Heart right ventricle (tissue), 16 donors: ENCODE measurements at regions not wholly inside any gene's neighbourhood (a gene's known extent, or its start where the extent isn't known, plus 50 kb on each side); places are given as distances from the start of the nearest gene placed in this dataset.

Source experiments
- ATAC-seq, 8 donors: fragments of 200-7000 bp; cut with Tn5 transposase; one replicate each; pipeline ENCODE4 v1.9.1; 2020; ENCODE audit warnings: mild to moderate bottlenecking in 8 of 8, moderate library complexity in 8 of 8, moderate number of reproducible peaks in 1 of 8
- DNase-seq, 2 donors: peaks; one replicate each; pipeline ENCODE4 v3.0.0-alpha.2; 2020
- H3K27ac ChIP-seq, 10 donors: fragments of 200-600 bp; sonication (generic) in 2 of 10; one replicate each; pipeline versions ENCODE4 v1.5.0 to v1.8.0; 2020 to 2022; ENCODE audit warnings: mild to moderate bottlenecking in 3 of 10
- H3K27me3 ChIP-seq, 7 donors: fragments of 200-600 bp; one replicate each; pipeline ENCODE4 v1.8.0; 2021 to 2022; ENCODE audit warnings: mild to moderate bottlenecking in 2 of 7
- H3K36me3 ChIP-seq, 9 donors: fragments of 200-600 bp; sonication (generic) in 1 of 9; one replicate each; pipeline versions ENCODE4 v1.5.0 to v1.8.0; 2020 to 2022; ENCODE audit warnings: mild to moderate bottlenecking in 2 of 9
- H3K4me1 ChIP-seq, 9 donors: fragments of 200-600 bp; sonication (generic) in 1 of 9; one replicate each; pipeline versions ENCODE4 v1.5.0 to v1.8.0; 2020 to 2022; ENCODE audit warnings: mild to moderate bottlenecking in 4 of 9
- H3K4me3 ChIP-seq, 10 donors: fragments of 200-600 bp; sonication (generic) in 2 of 10; one replicate each; pipeline versions ENCODE4 v1.5.0 to v1.8.0; 2020 to 2022; ENCODE audit warnings: mild to moderate bottlenecking in 7 of 10, moderate library complexity in 2 of 10
- H3K9me3 ChIP-seq, 11 donors: fragments of 200-600 bp in 10 of 11; sonication (generic) in 2 of 11; one replicate each; pipeline versions ENCODE4 v1.5.0 to v1.8.0; 2013 to 2022; ENCODE audit warnings: mild to moderate bottlenecking in 2 of 11, control low read depth in 1 of 11, moderate library complexity in 1 of 11
- CTCF ChIP-seq, 9 donors: fragments of 200-600 bp; sonication (generic) in 2 of 9; IDR thresholded peaks; one replicate each; pipeline versions ENCODE4 v1.5.0 to v1.8.0; 2021 to 2022; ENCODE audit warnings: antibody characterized with exemption in 9 of 9, mild to moderate bottlenecking in 5 of 9, moderate library complexity in 1 of 9
- WGBS, 2 donors: extraction: QIAGEN DNeasy Blood & Tissue Kit; methylation state at CpG; one replicate each; pipeline ENCODE4 v1.1.7; 2013; ENCODE audit warnings: inconsistent platforms in 1 of 2; 5-methylcytosine and 5-hydroxymethylcytosine counted together
- intact Hi-C, 10 donors: fragments of 100-400 bp; cut with DNase I; formaldehyde crosslinking; loops; one replicate each; pipeline versions ENCODE4 v1.11.1 to v1.14.2; 2022
- donor health status: Arrhythmogenic right ventricular cardiomyopathy.
- donor health status: ischemic (EF 13 %, LVEDD 7.1; RV severe dilation, severe dysfunction).
- donor health status: healthy with polysubstance abuse.
- donor health status: DM: no; HTN: yes; CAD: no.
- donor health status: DM: no; HTN: no; CAD: no.
- donor health status: ischemic (EF 25% LVEDD 6.9; RV normal size, moderate dysfunction).
- donor health status: ischemic (EF 25% LVEDD 5.7; RV mildly dilated, moderate dysfunction).
- donor health status: healthy.
- donor health status: DM: yes; HTN: yes; CAD: no.
- donor health status: Ischemic cardiomyopathy.
- donor health status: ischemic (EF 35%, LVEDD 5.7; RV mildly dilated, moderate dysfunction).
- donor health status: nonischemic (EF 11% LVEDD 7.7; RV severe dilation, severe dysfunction).
- donor health status: DM: yes; HTN: yes; CAD: no.
- donor health status: PGD.
- donor health status: ischemic (EF 29% LVEDD 5.4; RV normal size, mild dysfunction).
- donor health status: nonischemic (EF 23%, LVEDD 6.1; RV moderate dilation, normal function).

- no peak overlapping the region for H3K4me3 ChIP-seq
- no peak for ATAC-seq
- no peak for DNase-seq
- no peaks in the 10 kb centered on the region for H3K9me3 ChIP-seq
- no peak overlapping the region for H3K27ac ChIP-seq
- 69 to 78% methylated on average over 1 of the region's 1 CpG for WGBS, 2 donors
- TF ChIP-seq CTCF (IDR thresholded peaks at IDR 0.05): no peak
- H3K27me3 ChIP-seq: peaks cover 0 to 4% (median 0%) of the 10 kb centered on the region in 7 donors
- no peaks in the 10 kb centered on the region for H3K36me3 ChIP-seq
- H3K4me1 ChIP-seq: no peaks in the 10 kb centered on the region
- intact Hi-C loops: no loop called here
Measured at GRCh38 chr12:59076622-59077021, 156.3 kb upstream of the LRIG3 start.

GRCh38 chr12:59075968-59076490 lies 155.7 kb upstream of the LRIG3 start:
- WGBS, 2 donors: 90% methylated on average over 4 of the region's 4 CpGs
- DNase-seq: no peak

GRCh38 chr12:59075141-59075540 lies 154.8 kb upstream of the LRIG3 start:
- Histone ChIP-seq H3K36me3 (no peaks in the 10 kb centered on the region), H3K4me3 (no peak overlapping the region), H3K27ac (no peak overlapping the region), H3K4me1 (peaks cover 0 to 8% (median 0%) of the 10 kb centered on the region in 9 donors), H3K27me3 (peaks cover 0 to 4% (median 0%) of the 10 kb centered on the region in 7 donors), H3K9me3 (no peaks in the 10 kb centered on the region)
- DNase-seq (no peak), ATAC-seq (peak in 1 of 8 donors; percentile 57)
- intact Hi-C loops: no loop called here
- 61 to 66% methylated on average over 3 of the region's 3 CpGs for WGBS, 2 donors
- no peak for TF ChIP-seq CTCF (IDR thresholded peaks at IDR 0.05)

More at GRCh38 chr12:59075968-59076490, 155.7 kb upstream of the LRIG3 start:
- H3K4me1 ChIP-seq: no peaks in the 10 kb centered on the region
- intact Hi-C loops: no loop called here
- TF ChIP-seq CTCF (IDR thresholded peaks at IDR 0.05): no peak
- no peaks in the 10 kb centered on the region for H3K36me3 ChIP-seq
- H3K27ac ChIP-seq: no peak overlapping the region
- no peaks in the 10 kb centered on the region for H3K9me3 ChIP-seq
- ATAC-seq: no peak
- no peak overlapping the region for H3K4me3 ChIP-seq
- H3K27me3 ChIP-seq: peaks cover 0 to 4% (median 0%) of the 10 kb centered on the region in 7 donors

GRCh38 chr12:59070322-59070933 lies 150.1 kb upstream of the LRIG3 start:
- no peak for TF ChIP-seq CTCF (IDR thresholded peaks at IDR 0.05)
- H3K27ac ChIP-seq: no peak overlapping the region
- H3K27me3 ChIP-seq: peaks cover 0 to under 1% (median 0%) of the 10 kb centered on the region in 7 donors
- H3K4me1 ChIP-seq: peaks cover 0 to 8% (median 0%) of the 10 kb centered on the region in 9 donors
- DNase-seq: no peak
- WGBS, 2 donors: 32 to 43% methylated on average over 3 of the region's 3 CpGs
- no peak for ATAC-seq
- no peaks in the 10 kb centered on the region for H3K36me3 ChIP-seq
- H3K4me3 ChIP-seq: no peak overlapping the region
- intact Hi-C loops: no loop called here
- no peaks in the 10 kb centered on the region for H3K9me3 ChIP-seq
